ENCODE measurements at regions not wholly inside any gene's neighbourhood (a gene's known extent, or its start where the extent isn't known, plus 50 kb on each side); places are given as distances from the start of the nearest gene placed in this dataset.

GRCh38 chr13:40186626-40187323 is 479.7 kb downstream of the FOXO1 start:
- TF ChIP-seq CTCF (IDR thresholded peaks at IDR 0.05) (no peak), POLR2AphosphoS5 (IDR thresholded peaks at IDR 0.05) (no peak)

All from breast epithelium (tissue), 3 donors.